Choroid plexus epithelial cell (primary cell): ENCODE measurements at regions not wholly inside any gene's neighbourhood (a gene's known extent, or its start where the extent isn't known, plus 50 kb on each side); places are given as distances from the start of the nearest gene placed in this dataset.

Experiments
- DNase-seq: peaks from one replicate; pipeline ENCODE4 v3.0.0-alpha.2; 2010; ENCODE audit warnings: low read depth
- H3K4me3 ChIP-seq: 2 replicates; pipeline ENCODE4 v1.5.1; 2011; ENCODE audit warnings: low read depth, mild to moderate bottlenecking, control low read depth, low read length, moderate library complexity
- TF ChIP-seq, protein P1 (sequence below): conservative IDR thresholded peaks from 2 replicates; pipeline ENCODE4 v1.5.1; 2011; ENCODE audit warnings: low read depth, mild to moderate bottlenecking, control low read depth, inconsistent platforms, low read length, moderate library complexity

- no peak for DNase-seq
- TF ChIP-seq, protein P1, sequence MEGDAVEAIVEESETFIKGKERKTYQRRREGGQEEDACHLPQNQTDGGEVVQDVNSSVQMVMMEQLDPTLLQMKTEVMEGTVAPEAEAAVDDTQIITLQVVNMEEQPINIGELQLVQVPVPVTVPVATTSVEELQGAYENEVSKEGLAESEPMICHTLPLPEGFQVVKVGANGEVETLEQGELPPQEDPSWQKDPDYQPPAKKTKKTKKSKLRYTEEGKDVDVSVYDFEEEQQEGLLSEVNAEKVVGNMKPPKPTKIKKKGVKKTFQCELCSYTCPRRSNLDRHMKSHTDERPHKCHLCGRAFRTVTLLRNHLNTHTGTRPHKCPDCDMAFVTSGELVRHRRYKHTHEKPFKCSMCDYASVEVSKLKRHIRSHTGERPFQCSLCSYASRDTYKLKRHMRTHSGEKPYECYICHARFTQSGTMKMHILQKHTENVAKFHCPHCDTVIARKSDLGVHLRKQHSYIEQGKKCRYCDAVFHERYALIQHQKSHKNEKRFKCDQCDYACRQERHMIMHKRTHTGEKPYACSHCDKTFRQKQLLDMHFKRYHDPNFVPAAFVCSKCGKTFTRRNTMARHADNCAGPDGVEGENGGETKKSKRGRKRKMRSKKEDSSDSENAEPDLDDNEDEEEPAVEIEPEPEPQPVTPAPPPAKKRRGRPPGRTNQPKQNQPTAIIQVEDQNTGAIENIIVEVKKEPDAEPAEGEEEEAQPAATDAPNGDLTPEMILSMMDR: no peak
- H3K4me3 ChIP-seq: no peak overlapping the region
Observed at GRCh38 chr19:56946159-56946558, 105.6 kb upstream of the PEG3 start.

- DNase-seq: no peak
- H3K4me3 ChIP-seq: no peak overlapping the region
- TF ChIP-seq, protein P1: no peak
Observed at GRCh38 chr19:56947206-56947605, 106.7 kb upstream of the PEG3 start.

DNA sequence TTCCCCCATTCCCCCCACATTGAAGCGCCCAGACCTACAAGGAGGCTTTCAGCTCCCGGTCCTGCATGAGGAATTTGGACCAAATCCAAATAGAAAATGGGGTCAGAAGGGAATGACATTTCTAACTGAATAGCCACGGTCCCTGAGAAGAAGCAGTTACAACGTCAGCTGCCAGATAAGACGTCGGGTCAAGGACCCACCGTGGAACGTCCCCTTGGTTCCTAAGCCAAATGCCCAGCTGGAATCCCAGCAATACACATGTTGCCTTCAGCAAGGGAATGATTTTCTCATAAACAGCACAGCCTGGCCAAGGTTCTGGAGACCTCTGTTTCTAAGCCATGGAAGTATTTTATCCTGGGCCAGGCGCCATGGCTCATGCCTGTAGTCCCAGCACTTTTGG lies 109.1 kb upstream of the PEG3 start:
- DNase-seq: no peak
- TF ChIP-seq, protein P1: no peak
- H3K4me3 ChIP-seq: no peak overlapping the region

- no peak for DNase-seq
Observed at GRCh38 chr19:56951672-56952071, 111.1 kb upstream of the PEG3 start.

DNA sequence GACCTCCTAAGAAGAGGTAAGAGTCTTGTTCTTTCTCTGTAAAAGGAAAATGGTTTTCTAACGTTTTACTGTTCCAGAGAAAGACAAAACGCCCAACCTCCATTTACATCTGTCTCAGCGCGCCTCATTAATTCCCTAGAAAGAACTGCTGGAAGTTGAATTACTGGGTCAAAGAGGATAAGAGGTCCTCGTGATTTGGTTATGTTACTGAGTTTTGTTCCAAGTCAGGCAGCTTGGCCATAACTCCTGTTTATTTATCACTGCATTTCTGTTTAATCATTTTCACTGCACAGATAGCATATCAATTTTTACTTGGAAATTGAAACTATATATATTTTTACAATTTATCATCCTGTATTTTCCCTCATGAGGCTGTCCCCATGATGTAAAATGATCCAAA lies 112.9 kb upstream of the PEG3 start:
- H3K4me3 ChIP-seq: no peak overlapping the region
- DNase-seq: no peak
- TF ChIP-seq, protein P1: no peak

More at GRCh38 chr19:56951672-56952071, 111.1 kb upstream of the PEG3 start:
- TF ChIP-seq, protein P1: no peak
- H3K4me3 ChIP-seq: no peak overlapping the region

DNA sequence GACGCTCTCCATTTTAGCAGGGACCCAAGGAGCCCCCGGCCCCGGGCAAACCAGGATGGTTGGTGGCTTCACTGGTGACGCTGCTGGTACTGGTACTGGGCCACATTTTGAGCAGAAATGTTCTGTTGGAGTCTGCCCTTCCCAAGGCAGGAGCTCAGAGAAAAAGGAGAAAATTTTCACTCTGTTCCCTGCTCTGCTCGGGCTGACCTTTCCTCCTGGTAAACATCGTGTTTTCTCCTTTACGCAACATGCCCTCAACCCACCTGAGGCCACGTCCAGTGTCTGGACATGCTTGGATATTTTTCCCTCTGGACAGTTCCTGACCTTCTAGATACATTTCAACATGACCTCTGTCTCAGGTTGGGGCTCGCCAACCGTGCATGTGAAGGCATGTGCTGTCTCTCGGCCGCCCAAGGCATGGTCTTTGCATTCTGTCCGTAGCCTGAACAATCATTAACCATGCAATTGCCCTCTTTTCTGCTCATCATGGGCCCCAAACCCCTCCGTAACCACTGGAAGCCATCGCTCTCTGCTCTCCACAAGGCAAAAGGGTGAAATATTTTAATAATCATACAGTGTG lies 115.2 kb upstream of the PEG3 start:
- no peak overlapping the region for H3K4me3 ChIP-seq
- TF ChIP-seq, protein P1: no peak
- DNase-seq: no peak

DNA sequence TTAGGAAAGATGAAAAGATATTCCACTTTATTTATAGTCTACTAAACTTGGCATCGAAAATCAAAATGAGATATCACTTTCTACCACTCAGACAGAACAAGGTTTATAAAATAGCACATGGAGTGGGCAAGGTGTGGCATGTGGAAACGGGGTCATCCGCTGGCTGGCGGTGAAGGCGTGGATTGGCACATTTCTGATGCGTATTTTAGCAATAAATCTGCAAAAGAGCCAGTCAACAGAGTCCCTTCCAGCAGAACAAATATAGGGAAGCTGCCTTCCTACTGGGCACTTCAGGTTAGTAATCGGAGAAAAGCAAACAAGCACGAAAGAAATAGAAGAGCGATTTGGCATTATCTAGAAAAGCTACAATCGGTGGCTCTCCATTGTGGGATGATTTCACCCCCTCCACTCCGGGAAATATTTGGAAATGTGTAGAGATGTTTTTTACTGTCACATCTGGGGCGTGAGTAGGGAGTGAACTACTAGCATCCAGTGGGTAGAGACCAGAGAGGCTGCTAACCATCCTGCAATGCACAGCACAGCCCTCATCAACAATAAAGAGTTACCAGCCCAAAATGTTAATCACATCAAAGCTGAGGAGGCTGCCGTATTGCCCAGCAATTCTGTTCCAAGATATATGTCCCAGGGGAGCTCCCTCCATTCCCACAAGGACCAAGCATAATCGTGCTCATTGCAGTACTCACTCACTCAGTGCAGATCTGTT lies 116.1 kb upstream of the PEG3 start:
- H3K4me3 ChIP-seq: no peak overlapping the region
- TF ChIP-seq, protein P1: no peak
- no peak for DNase-seq
